ENCODE measurements at regions not wholly inside any gene's neighbourhood (a gene's known extent, or its start where the extent isn't known, plus 50 kb on each side); places are given as distances from the start of the nearest gene placed in this dataset.

GRCh38 chr2:226117510-226118065 is 682.0 kb downstream of the IRS1 start:
- Histone ChIP-seq H4K5ac (ENCODE audit: insufficient read length, low read depth, low read length) (no peak overlapping the region), H3K9ac (ENCODE audit: extremely low read depth, insufficient read length, low read length) (no peak overlapping the region), H3K4me1 (ENCODE audit: insufficient read depth, low read length) (peaks cover 2% of the 10 kb centered on the region; the same call in 1 of the 2 replicates), H3K9me3 (ENCODE audit: control insufficient read depth, low read depth, low read length) (no peaks in the 10 kb centered on the region), H3K18ac (ENCODE audit: insufficient read length, low read depth, low read length) (no peak overlapping the region), H2BK120ac (ENCODE audit: low read depth, low read length, poor library complexity, severe bottlenecking) (no peak overlapping the region), H3K23me2 (ENCODE audit: insufficient read length, low read depth, low read length, poor library complexity, severe bottlenecking) (no peaks in the 10 kb centered on the region), H2BK12ac (ENCODE audit: insufficient read length, low read depth, low read length) (no peak overlapping the region), H3K56ac (ENCODE audit: insufficient read length, low read depth, low read length) (no peak overlapping the region), H2AK5ac (ENCODE audit: insufficient read length, low read length) (no peak overlapping the region), H2AFZ (ENCODE audit: low read length) (no peak overlapping the region), H2BK20ac (ENCODE audit: low read depth, low read length, poor library complexity, severe bottlenecking) (no peak overlapping the region), H3K27ac (ENCODE audit: insufficient read length, low read depth, low read length) (no peak overlapping the region), H3K4ac (ENCODE audit: low read depth, low read length) (no peak overlapping the region), H4K91ac (ENCODE audit: insufficient read length, low read depth, low read length) (no peak overlapping the region), H2BK15ac (ENCODE audit: low read depth, low read length) (no peak overlapping the region), H2BK5ac (ENCODE audit: insufficient read length, low read length) (no peak overlapping the region), H3K14ac (ENCODE audit: insufficient read depth, low read length) (no peak overlapping the region), H3T11ph (ENCODE audit: low read length) (no peak overlapping the region), H4K20me1 (ENCODE audit: control insufficient read depth, insufficient read depth, insufficient read length) (no peaks in the 10 kb centered on the region), H3K79me1 (ENCODE audit: insufficient read depth, low read depth, low read length, poor library complexity, severe bottlenecking) (no peaks in the 10 kb centered on the region), H4K8ac (replicated peaks; ENCODE audit: insufficient read length, low read depth, low read length) (no peak overlapping the region), H3K23ac (ENCODE audit: insufficient read length, low read depth, low read length) (no peak overlapping the region), H3K79me2 (ENCODE audit: insufficient read depth, low read length) (no peaks in the 10 kb centered on the region), H3K27me3 (ENCODE audit: insufficient read depth, low read length) (no peaks in the 10 kb centered on the region), H3K4me2 (ENCODE audit: insufficient read depth, insufficient read length, low read length) (no peak overlapping the region)
- Mint-ChIP-seq H3K9me3 (peaks cover 2 to 4% of the 10 kb centered on the region in 2 experiments; a peak in 3 of 5 replicates), H3K4me3 (no peak overlapping the region), H3K27me3 (ENCODE audit: low read depth) (no peaks in the 10 kb centered on the region), H3K36me3 (ENCODE audit: insufficient read depth in 1 of 3, low read depth in 3 of 3) (peaks cover 0 to 6% (median 4%) of the 10 kb centered on the region in 3 experiments; a peak in 6 of 7 replicates), H3K27ac (no peak overlapping the region; a peak in 1 of 7 replicates), H3K4me1 (peaks cover 43 to 45% of the 10 kb centered on the region in 2 experiments)
- no peak for TF ChIP-seq CTCF (conservative IDR thresholded peaks at IDR 0.05)
- no CpG with 5 or more reads among the region's 3 CpGs for WGBS (ENCODE audit: extremely low coverage, insufficient read length, low lambda C conversion rate)
- no peak for DNase-seq

Measured in H9 (cell line).